GOT3 (cell line): ENCODE measurements at regions not wholly inside any gene's neighbourhood (a gene's known extent, or its start where the extent isn't known, plus 50 kb on each side); places are given as distances from the start of the nearest gene placed in this dataset.

Source experiments
- DNase-seq: peaks from one replicate; lab custom pipeline; 2025; ENCODE audit warnings: mixed read lengths; lab: John Stamatoyannopoulos, UW

GRCh38 chr14:62084020-62084419 lies 321.8 kb downstream of the SNAPC1 start:
- DNase-seq = no peak

- DNase-seq = no peak
Measured at GRCh38 chr14:62087191-62087590, 325.0 kb downstream of the SNAPC1 start.

GRCh38 chr14:62093736-62094135 lies 331.5 kb downstream of the SNAPC1 start:
- DNase-seq = no peak

GRCh38 chr14:62097072-62097471 lies 334.9 kb downstream of the SNAPC1 start:
- no peak for DNase-seq

GRCh38 chr14:62097824-62098223 lies 335.6 kb downstream of the SNAPC1 start:
- DNase-seq = no peak

GRCh38 chr14:62098357-62098756 lies 336.1 kb downstream of the SNAPC1 start:
- DNase-seq = no peak

GRCh38 chr14:62099091-62099490 lies 336.9 kb downstream of the SNAPC1 start:
- DNase-seq = no peak

- no peak for DNase-seq
Measured at GRCh38 chr14:62101189-62101588, 339.0 kb downstream of the SNAPC1 start.

GRCh38 chr14:62101673-62102348 lies 339.6 kb downstream of the SNAPC1 start:
- no peak for DNase-seq

GRCh38 chr14:62102349-62102725 lies 340.1 kb downstream of the SNAPC1 start:
- no peak for DNase-seq

- DNase-seq = no peak
Measured at GRCh38 chr14:62103464-62103863, 341.2 kb downstream of the SNAPC1 start.

- no peak for DNase-seq
Measured at GRCh38 chr14:62110941-62111340, 348.7 kb downstream of the SNAPC1 start.

- DNase-seq = peak; percentile 1
Measured at GRCh38 chr14:62117010-62117750, 355.0 kb downstream of the SNAPC1 start.

GRCh38 chr14:62117751-62118105 lies 355.5 kb downstream of the SNAPC1 start:
- no peak for DNase-seq

GRCh38 chr14:62118461-62118860 lies 356.2 kb downstream of the SNAPC1 start:
- no peak for DNase-seq

GRCh38 chr14:62118871-62119270 lies 356.7 kb downstream of the SNAPC1 start:
- no peak for DNase-seq

- DNase-seq = no peak
Measured at GRCh38 chr14:62123961-62124360, 361.7 kb downstream of the SNAPC1 start.

- DNase-seq = no peak
Measured at GRCh38 chr14:62125793-62126192, 363.6 kb downstream of the SNAPC1 start.

- no peak for DNase-seq
Measured at GRCh38 chr14:62126879-62127478, 364.8 kb downstream of the SNAPC1 start.

GRCh38 chr14:62130441-62130840 lies 368.2 kb downstream of the SNAPC1 start:
- no peak for DNase-seq

- DNase-seq = no peak
Measured at GRCh38 chr14:62133776-62134550, 371.7 kb downstream of the SNAPC1 start.

- no peak for DNase-seq
Measured at GRCh38 chr14:62138593-62138992, 376.4 kb downstream of the SNAPC1 start.

GRCh38 chr14:62141139-62141538 lies 378.9 kb downstream of the SNAPC1 start:
- DNase-seq = no peak
